Effector memory CD4-positive, alpha-beta T cell (primary cell): ENCODE measurements at regions not wholly inside any gene's neighbourhood (a gene's known extent, or its start where the extent isn't known, plus 50 kb on each side); places are given as distances from the start of the nearest gene placed in this dataset.

Source experiments
- DNase-seq, 3 donors: peaks; one replicate each; pipeline ENCODE4 v3.0.0-alpha.2; 2020
- H3K27ac ChIP-seq: 2 replicates; pipeline ENCODE4 v1.7.0; 2013; ENCODE audit warnings: mild to moderate bottlenecking, low read length, moderate library complexity; ENCODE audit not compliant: insufficient read depth, poor library complexity, severe bottlenecking
- H3K27me3 ChIP-seq: replicated peaks from 2 replicates; pipeline ENCODE4 v1.7.0; 2013; ENCODE audit warnings: mild to moderate bottlenecking, low read length; ENCODE audit not compliant: insufficient read depth, control insufficient read depth, poor library complexity, severe bottlenecking
- H3K36me3 ChIP-seq: 2 replicates; pipeline ENCODE4 v1.7.0; 2013; ENCODE audit warnings: mild to moderate bottlenecking, low read length, moderate library complexity; ENCODE audit not compliant: control insufficient read depth, insufficient read depth
- H3K4me1 ChIP-seq: 2 replicates; pipeline ENCODE4 v1.7.0; 2013; ENCODE audit warnings: low read length, mild to moderate bottlenecking; ENCODE audit not compliant: control insufficient read depth, insufficient read depth, poor library complexity, severe bottlenecking
- H3K4me3 ChIP-seq: 2 replicates; pipeline ENCODE4 v1.7.0; 2013; ENCODE audit warnings: low read length, low read depth, mild to moderate bottlenecking; ENCODE audit not compliant: insufficient read depth, poor library complexity, severe bottlenecking
- H3K9me3 ChIP-seq: 2 replicates; pipeline ENCODE4 v1.7.0; 2013; ENCODE audit warnings: mild to moderate bottlenecking, low read length, moderate library complexity; ENCODE audit not compliant: control insufficient read depth

DNA sequence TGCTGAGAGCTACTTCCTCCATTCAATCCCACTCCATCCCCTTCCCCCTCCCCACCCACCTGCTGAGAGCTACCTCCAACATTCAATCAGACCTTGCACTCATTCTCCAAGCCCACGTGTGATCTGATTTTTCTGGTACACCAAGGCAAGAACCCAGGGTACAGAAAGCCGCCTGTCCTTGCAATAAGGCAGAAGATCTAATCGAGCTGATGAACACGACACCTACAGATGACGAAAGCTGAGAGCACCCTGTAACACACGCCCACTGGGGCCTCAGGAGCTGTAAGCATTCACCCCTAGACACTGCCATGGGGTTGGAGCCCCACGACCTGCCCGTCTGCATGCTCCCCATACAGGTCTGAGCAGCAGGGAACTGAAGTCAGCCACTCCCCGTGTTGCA, 58.3 kb downstream of the TRIML1 start:
- Histone ChIP-seq H3K4me1 (no peaks in the 10 kb centered on the region), H3K36me3 (no peaks in the 10 kb centered on the region), H3K27ac (no peak overlapping the region), H3K4me3 (no peak overlapping the region), H3K9me3 (no peaks in the 10 kb centered on the region), H3K27me3 (no peaks in the 10 kb centered on the region)
- DNase-seq: no peak

DNA sequence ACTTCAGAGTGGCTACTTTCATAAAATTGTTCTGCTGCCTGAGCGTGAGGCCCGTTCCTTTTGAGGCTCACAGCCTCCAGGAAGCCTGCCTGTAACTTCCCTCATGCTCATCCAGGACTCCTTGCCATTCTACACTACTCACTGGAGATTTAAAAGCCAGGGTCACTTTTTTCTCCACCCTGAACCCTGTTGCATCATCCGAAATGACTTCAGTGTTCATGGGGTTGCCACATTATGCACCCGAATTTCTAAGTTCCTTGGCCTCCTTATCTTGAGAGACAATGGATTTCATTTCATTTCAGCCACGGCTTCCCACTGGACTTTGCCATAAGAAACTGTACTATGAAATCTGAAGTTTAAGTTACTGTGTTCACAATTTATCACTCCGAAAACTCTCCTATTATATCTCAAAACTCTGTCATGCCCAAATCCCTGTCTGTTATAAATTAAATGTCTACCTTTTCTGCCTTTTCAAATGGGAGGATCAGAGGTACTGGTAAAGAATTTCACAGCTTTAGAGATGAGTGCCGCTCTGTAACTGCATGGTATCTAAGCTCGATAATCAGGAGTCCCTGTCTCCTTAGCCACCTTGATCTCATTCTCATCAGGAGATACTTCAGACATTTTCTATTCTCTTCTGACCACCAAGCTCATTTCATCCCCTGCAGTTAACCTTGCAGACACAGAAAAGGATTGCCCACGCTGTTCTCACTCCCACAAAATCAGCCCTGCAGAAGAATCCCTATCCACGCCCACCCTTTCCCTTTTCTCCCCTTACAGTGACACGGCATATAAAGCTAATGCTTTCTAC, 59.9 kb downstream of the TRIML1 start:
- H3K27ac ChIP-seq: no peak overlapping the region
- H3K36me3 ChIP-seq: no peaks in the 10 kb centered on the region
- H3K9me3 ChIP-seq: no peaks in the 10 kb centered on the region
- no peaks in the 10 kb centered on the region for H3K4me1 ChIP-seq
- H3K27me3 ChIP-seq: no peaks in the 10 kb centered on the region
- H3K4me3 ChIP-seq: no peak overlapping the region
- no peak for DNase-seq

DNA sequence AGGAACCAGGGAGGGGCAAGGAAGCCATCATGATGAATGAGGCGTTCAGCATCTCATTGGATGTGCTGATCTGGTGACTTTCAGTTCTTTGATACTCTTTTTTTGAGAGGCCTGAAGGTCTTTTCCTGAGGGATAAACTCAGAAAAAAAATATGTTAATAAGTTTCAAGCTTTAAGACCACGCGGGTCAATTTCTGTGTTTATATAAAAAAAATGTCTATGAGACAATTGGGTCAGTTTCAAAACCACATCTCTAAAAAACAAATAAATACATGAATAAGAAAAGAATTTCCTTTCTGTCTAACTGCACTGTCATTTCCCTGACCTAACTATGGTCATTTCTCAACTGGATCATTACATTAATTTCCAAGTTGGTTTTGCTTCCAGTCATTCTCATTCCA, 62.6 kb downstream of the TRIML1 start:
- Histone ChIP-seq H3K27me3 (no peaks in the 10 kb centered on the region), H3K4me1 (no peaks in the 10 kb centered on the region), H3K9me3 (no peaks in the 10 kb centered on the region), H3K27ac (no peak overlapping the region), H3K36me3 (no peaks in the 10 kb centered on the region), H3K4me3 (no peak overlapping the region)
- no peak for DNase-seq

DNA sequence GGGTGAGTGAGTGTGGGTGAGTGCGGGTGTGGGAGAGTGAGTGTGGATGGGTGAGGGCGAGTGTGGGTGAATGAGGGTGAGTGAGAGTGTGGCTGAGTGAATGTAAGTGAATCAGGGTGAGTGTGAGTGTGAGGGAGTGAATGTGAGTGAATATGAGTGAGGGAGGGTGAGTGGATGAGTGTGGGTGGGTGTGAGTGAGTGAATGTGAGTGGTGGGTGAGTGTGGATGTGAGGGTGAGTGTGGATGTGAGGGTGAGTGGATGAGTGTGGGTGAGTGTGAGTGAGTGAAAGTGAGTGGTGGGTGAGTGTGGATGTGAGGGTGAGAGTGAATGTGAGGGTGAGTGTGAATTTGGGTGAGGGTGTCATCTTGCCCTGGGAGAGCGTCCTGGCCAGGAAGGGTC, 67.5 kb downstream of the TRIML1 start:
- no peaks in the 10 kb centered on the region for H3K27me3 ChIP-seq
- no peak for DNase-seq
- no peaks in the 10 kb centered on the region for H3K36me3 ChIP-seq
- H3K4me1 ChIP-seq: no peaks in the 10 kb centered on the region
- no peak overlapping the region for H3K27ac ChIP-seq
- H3K4me3 ChIP-seq: no peak overlapping the region
- H3K9me3 ChIP-seq: no peaks in the 10 kb centered on the region

DNA sequence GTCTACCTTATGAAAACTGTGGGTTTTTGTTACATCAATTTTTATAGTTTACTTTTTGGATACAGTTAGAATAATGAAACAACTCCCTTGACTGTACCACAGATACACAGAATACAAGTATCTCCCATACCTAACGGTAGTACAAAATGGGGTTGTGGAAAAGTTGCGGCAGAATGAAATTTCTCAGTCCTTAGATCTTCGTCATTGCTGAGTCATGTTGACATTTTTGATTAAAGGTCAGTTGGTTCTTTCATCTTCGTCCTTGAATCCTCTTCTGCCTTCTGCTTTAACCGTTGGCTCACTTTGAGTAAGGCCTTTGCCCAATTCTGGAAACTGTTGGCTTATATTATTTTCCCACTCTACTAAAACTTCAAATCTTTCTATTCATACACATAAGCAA, 75.6 kb downstream of the TRIML1 start:
- Histone ChIP-seq H3K27me3 (no peaks in the 10 kb centered on the region), H3K36me3 (no peaks in the 10 kb centered on the region), H3K9me3 (peaks cover 5% of the 10 kb centered on the region), H3K4me3 (no peak overlapping the region), H3K27ac (no peak overlapping the region), H3K4me1 (no peaks in the 10 kb centered on the region)
- DNase-seq: no peak

DNA sequence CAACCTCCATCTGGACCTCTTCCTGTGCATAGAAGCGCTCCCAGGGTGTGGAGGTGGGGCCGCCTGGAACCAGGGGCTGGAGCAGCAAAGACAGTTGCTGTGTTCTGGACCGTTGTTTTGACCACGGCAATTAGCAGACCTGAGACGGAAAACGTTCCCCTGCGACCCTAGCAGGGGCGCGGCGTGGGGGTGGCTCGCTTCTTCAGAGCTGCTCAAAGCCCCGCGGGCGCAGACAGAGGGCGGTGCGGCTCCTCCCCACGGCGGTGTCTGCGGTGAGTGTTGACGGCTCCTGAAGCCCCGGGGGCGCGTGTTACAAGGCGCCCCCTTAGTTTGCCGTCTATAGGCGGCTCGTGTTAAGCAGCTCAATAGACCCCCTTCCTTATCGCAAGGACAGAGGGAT, 79.2 kb downstream of the TRIML1 start:
- H3K27me3 ChIP-seq: no peaks in the 10 kb centered on the region
- H3K9me3 ChIP-seq: peaks cover 5% of the 10 kb centered on the region
- DNase-seq: no peak
- H3K27ac ChIP-seq: no peak overlapping the region
- no peak overlapping the region for H3K4me3 ChIP-seq
- no peaks in the 10 kb centered on the region for H3K36me3 ChIP-seq
- no peaks in the 10 kb centered on the region for H3K4me1 ChIP-seq

DNA sequence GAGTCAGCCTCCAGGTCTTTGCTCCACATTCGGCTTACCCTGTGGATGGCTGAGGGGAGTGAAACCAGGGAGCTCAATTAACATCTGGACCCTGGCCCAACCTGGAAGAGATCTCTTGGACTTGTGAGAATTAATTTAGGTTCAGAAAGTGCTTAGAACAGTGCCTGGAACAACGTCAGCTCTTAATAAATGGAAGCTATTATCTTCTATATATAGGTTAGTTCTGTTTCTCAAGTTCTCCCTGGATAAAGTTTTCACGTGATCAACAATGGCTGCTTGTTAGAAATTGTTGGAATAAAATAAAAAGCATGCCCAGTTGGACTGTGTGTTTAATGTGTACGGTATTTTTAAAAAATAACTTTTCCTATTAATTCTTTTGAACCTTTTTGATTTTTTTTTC, 80.8 kb downstream of the TRIML1 start:
- no peaks in the 10 kb centered on the region for H3K4me1 ChIP-seq
- DNase-seq: no peak
- peaks cover 5% of the 10 kb centered on the region for H3K9me3 ChIP-seq
- no peak overlapping the region for H3K27ac ChIP-seq
- H3K27me3 ChIP-seq: no peaks in the 10 kb centered on the region
- no peak overlapping the region for H3K4me3 ChIP-seq
- no peaks in the 10 kb centered on the region for H3K36me3 ChIP-seq

DNA sequence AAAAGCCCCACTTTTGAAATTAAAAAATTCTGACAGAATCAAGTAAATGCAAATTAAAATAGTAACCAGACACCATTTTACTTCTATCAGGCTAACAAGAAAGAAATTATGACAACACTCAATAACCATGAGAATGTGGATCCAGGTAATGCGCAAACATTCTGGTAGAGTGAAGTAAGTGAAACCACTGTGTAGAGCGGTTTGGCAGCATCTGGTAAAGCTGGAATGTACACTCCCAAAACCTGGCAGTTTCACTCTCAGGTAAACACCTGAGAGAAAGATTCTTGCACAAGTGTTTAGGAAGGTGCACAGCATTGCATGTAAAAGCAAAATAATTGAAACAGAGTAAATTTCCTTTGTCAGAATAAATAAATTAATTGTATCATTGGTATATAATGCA, 81.8 kb downstream of the TRIML1 start:
- peaks cover 5% of the 10 kb centered on the region for H3K9me3 ChIP-seq
- H3K4me1 ChIP-seq: no peaks in the 10 kb centered on the region
- no peak for DNase-seq
- H3K36me3 ChIP-seq: no peaks in the 10 kb centered on the region
- H3K27me3 ChIP-seq: no peaks in the 10 kb centered on the region
- no peak overlapping the region for H3K4me3 ChIP-seq
- H3K27ac ChIP-seq: no peak overlapping the region

DNA sequence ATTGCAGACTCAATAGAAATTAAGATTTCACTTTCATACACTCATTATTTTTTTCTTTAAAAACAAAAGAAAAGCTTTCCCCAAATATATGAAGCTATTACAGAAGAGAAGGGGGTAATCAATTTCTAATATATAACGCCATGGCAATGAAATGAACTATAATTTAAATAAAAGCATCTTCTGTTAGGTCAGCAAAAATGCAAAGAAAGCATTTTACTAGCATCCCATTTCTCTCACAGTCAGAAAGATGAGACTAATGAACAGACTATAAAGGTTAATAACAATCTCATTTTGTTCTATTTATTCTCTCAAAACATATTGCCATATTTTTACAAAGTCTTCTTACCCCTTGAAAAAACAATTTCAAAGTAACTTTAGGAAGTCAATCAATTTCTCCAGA, 89.0 kb downstream of the TRIML1 start:
- no peaks in the 10 kb centered on the region for H3K9me3 ChIP-seq
- H3K27ac ChIP-seq: no peak overlapping the region
- DNase-seq: no peak
- H3K36me3 ChIP-seq: no peaks in the 10 kb centered on the region
- H3K4me3 ChIP-seq: no peak overlapping the region
- H3K27me3 ChIP-seq: no peaks in the 10 kb centered on the region
- no peaks in the 10 kb centered on the region for H3K4me1 ChIP-seq

DNA sequence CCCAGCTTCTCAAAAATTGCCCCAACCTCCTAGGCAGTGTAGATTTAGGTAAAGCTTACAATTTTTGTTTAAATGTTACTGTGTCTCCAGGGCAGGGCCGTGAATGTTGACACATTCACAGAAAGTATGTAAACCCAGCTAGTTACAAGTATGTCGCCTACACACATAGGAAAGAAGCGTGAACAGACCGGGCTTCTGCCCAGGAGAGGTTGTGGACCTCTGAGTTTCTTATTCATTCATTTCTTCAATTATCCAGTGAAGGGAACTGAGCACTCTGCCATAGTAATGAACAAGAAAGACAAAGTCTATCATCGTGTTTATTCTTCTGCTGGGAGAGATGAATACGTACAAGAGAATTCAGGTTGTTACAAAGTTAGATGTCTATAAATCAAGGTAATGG, 93.2 kb downstream of the TRIML1 start:
- no peak for DNase-seq
- no peaks in the 10 kb centered on the region for H3K9me3 ChIP-seq
- no peaks in the 10 kb centered on the region for H3K27me3 ChIP-seq
- no peak overlapping the region for H3K4me3 ChIP-seq
- no peak overlapping the region for H3K27ac ChIP-seq
- no peaks in the 10 kb centered on the region for H3K4me1 ChIP-seq
- no peaks in the 10 kb centered on the region for H3K36me3 ChIP-seq
